HG03442 (cell line): ENCODE measurements at regions not wholly inside any gene's neighbourhood (a gene's known extent, or its start where the extent isn't known, plus 50 kb on each side); places are given as distances from the start of the nearest gene placed in this dataset.

Experiments used
- ATAC-seq: cut with Tn5 transposase; IDR thresholded peaks from one replicate; pipeline ENCODE4 v1.9.1; 2021; ENCODE audit warnings: mild to moderate bottlenecking, moderate library complexity; ENCODE audit not compliant: unreplicated experiment

GRCh38 chr1:4408380-4408779 is 246.0 kb upstream of the AJAP1 start:
- no peak for ATAC-seq

- no peak for ATAC-seq
These were observed 242.5 kb upstream of the AJAP1 start for GRCh38 chr1:4411862-4412261.

- no peak for ATAC-seq
These were observed 238.9 kb upstream of the AJAP1 start for GRCh38 chr1:4415476-4415875.

- no peak for ATAC-seq
These were observed 238.2 kb upstream of the AJAP1 start for GRCh38 chr1:4416189-4416588.

- ATAC-seq, result no peak
These were observed 236.4 kb upstream of the AJAP1 start for GRCh38 chr1:4418021-4418420.

- no peak for ATAC-seq
These were observed 232.4 kb upstream of the AJAP1 start for GRCh38 chr1:4421986-4422385.

GRCh38 chr1:4422504-4423289 is 231.7 kb upstream of the AJAP1 start:
- no peak for ATAC-seq

GRCh38 chr1:4424254-4424653 is 230.2 kb upstream of the AJAP1 start:
- no peak for ATAC-seq

- ATAC-seq, result no peak
These were observed 229.6 kb upstream of the AJAP1 start for GRCh38 chr1:4424766-4425165.

- ATAC-seq, result no peak
These were observed 228.5 kb upstream of the AJAP1 start for GRCh38 chr1:4425892-4426291.

GRCh38 chr1:4428711-4429110 is 225.7 kb upstream of the AJAP1 start:
- no peak for ATAC-seq

GRCh38 chr1:4430406-4431365 is 223.7 kb upstream of the AJAP1 start:
- no peak for ATAC-seq

GRCh38 chr1:4431491-4431890 is 222.9 kb upstream of the AJAP1 start:
- no peak for ATAC-seq

GRCh38 chr1:4433075-4433474 is 221.3 kb upstream of the AJAP1 start:
- no peak for ATAC-seq

- ATAC-seq, result no peak
These were observed 210.3 kb upstream of the AJAP1 start for GRCh38 chr1:4444086-4444485.

GRCh38 chr1:4447778-4448420 is 206.5 kb upstream of the AJAP1 start:
- no peak for ATAC-seq

- ATAC-seq, result no peak
These were observed 204.4 kb upstream of the AJAP1 start for GRCh38 chr1:4449972-4450371.

- no peak for ATAC-seq
These were observed 201.7 kb upstream of the AJAP1 start for GRCh38 chr1:4452701-4453100.

GRCh38 chr1:4460052-4460451 is 194.4 kb upstream of the AJAP1 start:
- ATAC-seq, result no peak

- no peak for ATAC-seq
These were observed 193.8 kb upstream of the AJAP1 start for GRCh38 chr1:4460651-4461050.

GRCh38 chr1:4461726-4462290 is 192.6 kb upstream of the AJAP1 start:
- ATAC-seq, result no peak
